ENCODE measurements at regions not wholly inside any gene's neighbourhood (a gene's known extent, or its start where the extent isn't known, plus 50 kb on each side); places are given as distances from the start of the nearest gene placed in this dataset.
A peak's percentile ranks its signal among the peaks of the same experiment; 100 is the strongest.

- Histone ChIP-seq H3K4me3 (ENCODE audit: low read depth, low read length) (no peak overlapping the region), H3K36me3 (ENCODE audit: control insufficient read depth in 2 of 2, insufficient read depth in 1 of 2, low read length in 2 of 2) (no peaks in the 10 kb centered on the region), H3K9me3 (ENCODE audit: control insufficient read depth, insufficient read depth, low read depth, low read length) (no peaks in the 10 kb centered on the region), H3K4me1 (ENCODE audit: control insufficient read depth, insufficient read depth, low read length) (no peaks in the 10 kb centered on the region; the same call in 1 of the 2 replicates), H3K27ac (ENCODE audit: extremely low read depth, low read depth, low read length) (no peak overlapping the region)
- ChIA-PET CTCF (interaction anchor here (0.6 kb wide), 1 partner anchor 109 kb away, joined by 3 read pairs; no protein-coding TSS in a partner anchor), POLR2A (no interaction called here)
- TF ChIP-seq ZNF558 (tag by site-specific recombination; IDR thresholded peaks at IDR 0.05) (peak; percentile 95), ZNF792 (tag by site-specific recombination; IDR thresholded peaks at IDR 0.05) (no peak), TCF7L2 (IDR thresholded peaks at IDR 0.05; ENCODE audit: borderline replicate concordance, low read depth, low read length) (no peak)
Observed at GRCh38 chr2:139034064-139034463, 253.9 kb upstream of the NXPH2 start.

- TF ChIP-seq KLF10 (tag by site-specific recombination; IDR thresholded peaks at IDR 0.05) = no peak
- no peak for TF ChIP-seq ZNF747 (tag by site-specific recombination; IDR thresholded peaks at IDR 0.05)
- no peak for TF ChIP-seq ZNF266 (tag by site-specific recombination; IDR thresholded peaks at IDR 0.05; ENCODE audit: low read depth)
- TF ChIP-seq, protein P1, sequence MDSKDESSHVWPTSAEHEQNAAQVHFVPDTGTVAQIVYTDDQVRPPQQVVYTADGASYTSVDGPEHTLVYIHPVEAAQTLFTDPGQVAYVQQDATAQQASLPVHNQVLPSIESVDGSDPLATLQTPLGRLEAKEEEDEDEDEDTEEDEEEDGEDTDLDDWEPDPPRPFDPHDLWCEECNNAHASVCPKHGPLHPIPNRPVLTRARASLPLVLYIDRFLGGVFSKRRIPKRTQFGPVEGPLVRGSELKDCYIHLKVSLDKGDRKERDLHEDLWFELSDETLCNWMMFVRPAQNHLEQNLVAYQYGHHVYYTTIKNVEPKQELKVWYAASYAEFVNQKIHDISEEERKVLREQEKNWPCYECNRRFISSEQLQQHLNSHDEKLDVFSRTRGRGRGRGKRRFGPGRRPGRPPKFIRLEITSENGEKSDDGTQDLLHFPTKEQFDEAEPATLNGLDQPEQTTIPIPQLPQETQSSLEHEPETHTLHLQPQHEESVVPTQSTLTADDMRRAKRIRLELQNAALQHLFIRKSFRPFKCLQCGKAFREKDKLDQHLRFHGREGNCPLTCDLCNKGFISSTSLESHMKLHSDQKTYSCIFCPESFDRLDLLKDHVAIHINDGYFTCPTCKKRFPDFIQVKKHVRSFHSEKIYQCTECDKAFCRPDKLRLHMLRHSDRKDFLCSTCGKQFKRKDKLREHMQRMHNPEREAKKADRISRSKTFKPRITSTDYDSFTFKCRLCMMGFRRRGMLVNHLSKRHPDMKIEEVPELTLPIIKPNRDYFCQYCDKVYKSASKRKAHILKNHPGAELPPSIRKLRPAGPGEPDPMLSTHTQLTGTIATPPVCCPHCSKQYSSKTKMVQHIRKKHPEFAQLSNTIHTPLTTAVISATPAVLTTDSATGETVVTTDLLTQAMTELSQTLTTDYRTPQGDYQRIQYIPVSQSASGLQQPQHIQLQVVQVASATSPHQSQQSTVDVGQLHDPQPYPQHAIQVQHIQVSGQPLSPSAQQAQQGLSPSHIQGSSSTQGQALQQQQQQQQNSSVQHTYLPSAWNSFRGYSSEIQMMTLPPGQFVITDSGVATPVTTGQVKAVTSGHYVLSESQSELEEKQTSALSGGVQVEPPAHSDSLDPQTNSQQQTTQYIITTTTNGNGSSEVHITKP (tag by site-specific recombination; IDR thresholded peaks at IDR 0.05) = peak; percentile 33
- no peak for TF ChIP-seq SETDB1 (IDR thresholded peaks at IDR 0.05; ENCODE audit: insufficient read length, low read length)
- TF ChIP-seq, protein P2, sequence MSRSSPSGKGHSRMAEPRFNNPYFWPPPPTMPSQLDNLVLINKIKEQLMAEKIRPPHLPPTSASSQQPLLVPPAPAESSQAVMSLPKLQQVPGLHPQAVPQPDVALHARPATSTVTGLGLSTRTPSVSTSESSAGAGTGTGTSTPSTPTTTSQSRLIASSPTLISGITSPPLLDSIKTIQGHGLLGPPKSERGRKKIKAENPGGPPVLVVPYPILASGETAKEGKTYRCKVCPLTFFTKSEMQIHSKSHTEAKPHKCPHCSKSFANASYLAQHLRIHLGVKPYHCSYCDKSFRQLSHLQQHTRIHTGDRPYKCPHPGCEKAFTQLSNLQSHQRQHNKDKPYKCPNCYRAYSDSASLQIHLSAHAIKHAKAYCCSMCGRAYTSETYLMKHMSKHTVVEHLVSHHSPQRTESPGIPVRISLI (tag by site-specific recombination; IDR thresholded peaks at IDR 0.05) = peak; percentile 56; the same call in 1 of the 2 replicates
- TF ChIP-seq, protein P3, sequence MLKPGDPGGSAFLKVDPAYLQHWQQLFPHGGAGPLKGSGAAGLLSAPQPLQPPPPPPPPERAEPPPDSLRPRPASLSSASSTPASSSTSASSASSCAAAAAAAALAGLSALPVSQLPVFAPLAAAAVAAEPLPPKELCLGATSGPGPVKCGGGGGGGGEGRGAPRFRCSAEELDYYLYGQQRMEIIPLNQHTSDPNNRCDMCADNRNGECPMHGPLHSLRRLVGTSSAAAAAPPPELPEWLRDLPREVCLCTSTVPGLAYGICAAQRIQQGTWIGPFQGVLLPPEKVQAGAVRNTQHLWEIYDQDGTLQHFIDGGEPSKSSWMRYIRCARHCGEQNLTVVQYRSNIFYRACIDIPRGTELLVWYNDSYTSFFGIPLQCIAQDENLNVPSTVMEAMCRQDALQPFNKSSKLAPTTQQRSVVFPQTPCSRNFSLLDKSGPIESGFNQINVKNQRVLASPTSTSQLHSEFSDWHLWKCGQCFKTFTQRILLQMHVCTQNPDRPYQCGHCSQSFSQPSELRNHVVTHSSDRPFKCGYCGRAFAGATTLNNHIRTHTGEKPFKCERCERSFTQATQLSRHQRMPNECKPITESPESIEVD (tag by site-specific recombination; IDR thresholded peaks at IDR 0.05) = no peak
- TF ChIP-seq ZFP69B (tag by site-specific recombination; IDR thresholded peaks at IDR 0.05) = no peak
- no peak for TF ChIP-seq ZNF623 (tag by site-specific recombination; IDR thresholded peaks at IDR 0.05)
- TF ChIP-seq, protein P4, sequence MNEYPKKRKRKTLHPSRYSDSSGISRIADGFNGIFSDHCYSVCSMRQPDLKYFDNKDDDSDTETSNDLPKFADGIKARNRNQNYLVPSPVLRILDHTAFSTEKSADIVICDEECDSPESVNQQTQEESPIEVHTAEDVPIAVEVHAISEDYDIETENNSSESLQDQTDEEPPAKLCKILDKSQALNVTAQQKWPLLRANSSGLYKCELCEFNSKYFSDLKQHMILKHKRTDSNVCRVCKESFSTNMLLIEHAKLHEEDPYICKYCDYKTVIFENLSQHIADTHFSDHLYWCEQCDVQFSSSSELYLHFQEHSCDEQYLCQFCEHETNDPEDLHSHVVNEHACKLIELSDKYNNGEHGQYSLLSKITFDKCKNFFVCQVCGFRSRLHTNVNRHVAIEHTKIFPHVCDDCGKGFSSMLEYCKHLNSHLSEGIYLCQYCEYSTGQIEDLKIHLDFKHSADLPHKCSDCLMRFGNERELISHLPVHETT (tag by site-specific recombination; IDR thresholded peaks at IDR 0.05) = no peak
- no peak for TF ChIP-seq ZNF768 (tag by site-specific recombination; IDR thresholded peaks at IDR 0.05)
- TF ChIP-seq ZNF146 (tag by site-specific recombination; IDR thresholded peaks at IDR 0.05) = no peak
- no peak for TF ChIP-seq ZSCAN18 (tag by site-specific recombination; IDR thresholded peaks at IDR 0.05)
- TF ChIP-seq ZNF155 (tag by site-specific recombination; IDR thresholded peaks at IDR 0.05) = no peak
- TF ChIP-seq KLF8 (tag by site-specific recombination; IDR thresholded peaks at IDR 0.05) = no peak
- CTCF ChIA-PET = interaction anchor here (2.3 to 3.1 kb wide), 5 partner anchors 84 to 112 kb away, joined by 8 to 52 read pairs (median 18); no protein-coding TSS in a partner anchor
- no peaks in the 10 kb centered on the region for H3K36me3 ChIP-seq (ENCODE audit: control insufficient read depth in 2 of 2, insufficient read depth in 1 of 2, low read length in 2 of 2)
- H3K9me3 ChIP-seq (ENCODE audit: control insufficient read depth, insufficient read depth, low read depth, low read length) = no peaks in the 10 kb centered on the region
- no peaks in the 10 kb centered on the region; the same call in 1 of the 2 replicates for H3K4me1 ChIP-seq (ENCODE audit: control insufficient read depth, insufficient read depth, low read length)
- no peak overlapping the region for H3K27ac ChIP-seq (ENCODE audit: extremely low read depth, low read depth, low read length)
- no peak overlapping the region for H3K4me3 ChIP-seq (ENCODE audit: low read depth, low read length)
- POLR2A ChIA-PET = no interaction called here
Observed at GRCh38 chr2:139033300-139033699, 253.1 kb upstream of the NXPH2 start.
